Caco-2 (cell line): ENCODE measurements at regions not wholly inside any gene's neighbourhood (a gene's known extent, or its start where the extent isn't known, plus 50 kb on each side); places are given as distances from the start of the nearest gene placed in this dataset.

Source experiments
- BruUV-seq: library from RNA; stranded (reverse); fragments of 400-500 nt; replicated peaks from 2 replicates; lab custom pipeline; 2021; lab: Mats Ljungman, UMichigan
- CTCF ChIA-PET: fragments of 300-600 bp; sonication (Branson Sonifier 250); formaldehyde crosslinking; loops from one replicate; lab custom pipeline; 2022; ENCODE audit warnings: antibody characterized with exemption; lab: Charles Lee
- POLR2A ChIA-PET: fragments of 300-600 bp; sonication (Branson Sonifier 250); formaldehyde crosslinking; loops from one replicate; lab custom pipeline; 2022; ENCODE audit warnings: antibody characterized with exemption; lab: Charles Lee
- DNase-seq, 2 experiments: peaks; one replicate each; pipeline versions ENCODE4 v3.0.0 to v3.0.0-alpha.2; 2020 to 2022
- H3K27me3 ChIP-seq: replicated peaks from 2 replicates; pipeline ENCODE4 v1.6.0; 2011; ENCODE audit warnings: low read length; ENCODE audit not compliant: control insufficient read depth, insufficient read depth
- H3K36me3 ChIP-seq: 2 replicates; pipeline ENCODE4 v1.5.1; 2011; ENCODE audit warnings: low read length; ENCODE audit not compliant: control insufficient read depth, insufficient read depth
- H3K4me1 ChIP-seq: fragments of 250-450 bp; sonication (Bioruptor Pico); 2 replicates; pipeline ENCODE4 v1.5.1; 2020; ENCODE audit warnings: mild to moderate bottlenecking
- H3K4me3 ChIP-seq: 2 replicates; pipeline ENCODE4 v1.5.1; 2011; ENCODE audit warnings: low read depth, mild to moderate bottlenecking, control low read depth, low read length
- H3K9me3 ChIP-seq: fragments of 250-450 bp; sonication (Bioruptor Pico); 2 replicates; pipeline ENCODE4 v1.5.1; 2020; ENCODE audit warnings: mild to moderate bottlenecking, moderate library complexity
- H3K27ac Mint-ChIP-seq: one replicate; pipeline ENCODE4 v1.8.0; 2022; ENCODE audit warnings: mixed read lengths; ENCODE audit not compliant: unreplicated experiment
- H3K27me3 Mint-ChIP-seq: one replicate; pipeline ENCODE4 v1.8.0; 2022; ENCODE audit warnings: mixed read lengths; ENCODE audit not compliant: insufficient read depth, unreplicated experiment
- H3K36me3 Mint-ChIP-seq: one replicate; pipeline ENCODE4 v1.8.0; 2022; ENCODE audit warnings: mild to moderate bottlenecking, mixed read lengths; ENCODE audit not compliant: insufficient read depth, unreplicated experiment
- H3K4me1 Mint-ChIP-seq: one replicate; pipeline ENCODE4 v1.8.0; 2022; ENCODE audit warnings: low read depth, mixed read lengths; ENCODE audit not compliant: unreplicated experiment
- H3K4me3 Mint-ChIP-seq: one replicate; pipeline ENCODE4 v1.8.0; 2022; ENCODE audit warnings: mild to moderate bottlenecking, moderate library complexity, mixed read lengths; ENCODE audit not compliant: unreplicated experiment
- H3K9me3 Mint-ChIP-seq: one replicate; pipeline ENCODE4 v1.8.0; 2022; ENCODE audit warnings: mixed read lengths; ENCODE audit not compliant: unreplicated experiment
- CTCF ChIP-seq, 2 experiments: fragments of 200-600 bp in 1 of 2; IDR thresholded peaks; 1 replicate in 1 of 2; 2 replicates in 1 of 2; pipeline versions ENCODE4 v1.5.1 to v1.8.0; 2011 to 2022; ENCODE audit warnings: antibody characterized with exemption in 1 of 2, control low read depth in 1 of 2, inconsistent platforms in 1 of 2, low read depth in 1 of 2, low read length in 1 of 2, mild to moderate bottlenecking in 1 of 2, moderate library complexity in 1 of 2; ENCODE audit not compliant: insufficient read depth in 1 of 2, severe bottlenecking in 1 of 2, unreplicated experiment in 1 of 2
- intact Hi-C: fragments of 100-400 bp; cut with micrococcal nuclease; formaldehyde crosslinking; loops from one replicate; pipeline ENCODE4 v1.10.0; 2022; ENCODE audit not compliant: unreplicated experiment

DNA sequence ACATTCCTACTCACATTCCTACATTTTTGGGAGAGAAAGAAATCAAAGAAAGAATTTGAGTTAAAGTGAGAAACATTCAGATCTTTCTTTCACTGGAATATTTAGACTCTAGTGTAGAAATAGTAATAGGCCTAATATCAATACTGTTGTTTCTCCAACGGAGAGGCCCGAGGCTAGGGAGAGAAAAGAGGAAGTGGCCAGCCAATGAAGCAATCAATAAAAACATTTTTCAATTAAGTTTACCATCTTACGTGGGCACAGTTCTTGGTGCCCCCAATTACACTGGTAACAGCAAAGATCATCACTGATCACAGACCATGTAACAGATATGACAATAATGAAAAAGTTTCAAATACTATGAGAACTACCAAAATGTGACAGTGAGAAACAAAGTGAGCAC is 281.4 kb downstream of the GPM6A start:
- POLR2A ChIA-PET, result no interaction called here
- Histone ChIP-seq H3K27me3 (no peaks in the 10 kb centered on the region), H3K9me3 (no peaks in the 10 kb centered on the region), H3K36me3 (no peaks in the 10 kb centered on the region), H3K4me3 (no peak overlapping the region), H3K4me1 (no peaks in the 10 kb centered on the region)
- intact Hi-C loops, result loop anchor here (10.0 kb wide), 1 partner anchor 246 kb away; no protein-coding TSS in a partner anchor
- no peaks in the 10 kb centered on the region for H3K27me3 Mint-ChIP-seq
- TF ChIP-seq CTCF (IDR thresholded peaks at IDR 0.05; ENCODE audit: insufficient read depth in 1 of 2, low read depth in 1 of 2, low read length in 1 of 2, severe bottlenecking in 1 of 2, unreplicated experiment in 1 of 2), result no peak
- no peaks in the 10 kb centered on the region for H3K4me1 Mint-ChIP-seq
- no TSS peak for BruUV-seq
- no peaks in the 10 kb centered on the region for H3K36me3 Mint-ChIP-seq
- no peak overlapping the region for H3K27ac Mint-ChIP-seq
- no peak overlapping the region for H3K4me3 Mint-ChIP-seq
- H3K9me3 Mint-ChIP-seq, result no peaks in the 10 kb centered on the region
- CTCF ChIA-PET, result no interaction called here
- DNase-seq, result no peak

- no TSS peak for BruUV-seq
- H3K4me1 ChIP-seq, result no peaks in the 10 kb centered on the region
- no peaks in the 10 kb centered on the region for H3K9me3 ChIP-seq
- H3K4me1 Mint-ChIP-seq, result no peaks in the 10 kb centered on the region
- intact Hi-C loops, result loop anchor here (10.0 kb wide), 1 partner anchor 247 kb away; no protein-coding TSS in a partner anchor
- no peak for DNase-seq
- H3K27me3 Mint-ChIP-seq, result no peaks in the 10 kb centered on the region
- H3K4me3 ChIP-seq, result no peak overlapping the region
- POLR2A ChIA-PET, result no interaction called here
- CTCF ChIA-PET, result no interaction called here
- no peak for TF ChIP-seq CTCF (IDR thresholded peaks at IDR 0.05; ENCODE audit: insufficient read depth in 1 of 2, low read depth in 1 of 2, low read length in 1 of 2, severe bottlenecking in 1 of 2, unreplicated experiment in 1 of 2)
- no peak overlapping the region for H3K4me3 Mint-ChIP-seq
- H3K36me3 Mint-ChIP-seq, result no peaks in the 10 kb centered on the region
- H3K27me3 ChIP-seq, result no peaks in the 10 kb centered on the region
- no peaks in the 10 kb centered on the region for H3K36me3 ChIP-seq
- H3K27ac Mint-ChIP-seq, result no peak overlapping the region
- no peaks in the 10 kb centered on the region for H3K9me3 Mint-ChIP-seq
These were observed 280.5 kb downstream of the GPM6A start for GRCh38 chr4:175531405-175532091.

DNA sequence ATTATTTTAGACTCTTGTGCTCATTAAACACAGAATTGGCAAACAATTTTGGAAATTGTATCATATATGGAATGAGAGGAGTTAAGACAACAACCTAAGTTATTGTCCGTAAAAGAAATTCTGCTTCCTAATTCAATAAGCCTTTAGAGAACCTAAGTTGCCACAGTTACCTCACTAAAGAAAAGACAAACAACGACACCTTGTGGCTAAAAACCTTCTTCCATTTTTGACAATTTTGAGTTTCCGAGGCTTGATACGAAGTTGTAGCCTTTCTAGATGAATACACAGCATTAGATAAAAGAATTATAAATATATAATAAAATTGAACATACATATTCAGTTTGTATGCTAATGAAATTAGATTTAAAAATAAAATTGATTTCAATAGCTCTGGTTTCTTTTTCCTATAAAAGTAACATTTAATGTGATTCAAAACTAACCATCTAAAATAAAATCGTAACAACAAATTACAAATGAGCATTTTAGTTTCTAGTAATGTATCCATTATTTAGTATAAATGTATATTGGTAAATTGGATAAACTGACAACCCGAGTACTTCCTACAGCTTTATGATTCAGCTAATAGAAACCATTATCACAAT is 275.1 kb downstream of the GPM6A start:
- peak; percentile 32 to 61 for TF ChIP-seq CTCF (IDR thresholded peaks at IDR 0.05; ENCODE audit: insufficient read depth in 1 of 2, low read depth in 1 of 2, low read length in 1 of 2, severe bottlenecking in 1 of 2, unreplicated experiment in 1 of 2)
- no peaks in the 10 kb centered on the region for H3K9me3 ChIP-seq
- H3K9me3 Mint-ChIP-seq, result no peaks in the 10 kb centered on the region
- no peaks in the 10 kb centered on the region for H3K4me1 ChIP-seq
- no peak overlapping the region for H3K4me3 Mint-ChIP-seq
- H3K36me3 ChIP-seq, result no peaks in the 10 kb centered on the region
- CTCF ChIA-PET, result no interaction called here
- DNase-seq, result peak in 1 of 2 experiments; percentile 42
- no TSS peak for BruUV-seq
- no peaks in the 10 kb centered on the region for H3K4me1 Mint-ChIP-seq
- intact Hi-C loops, result loop anchor here (1.0 to 10.0 kb wide), 6 partner anchors 28 to 773 kb away; partner anchors contain the start of gene GLRA3
- H3K36me3 Mint-ChIP-seq, result no peaks in the 10 kb centered on the region
- POLR2A ChIA-PET, result no interaction called here
- no peak overlapping the region for H3K27ac Mint-ChIP-seq
- no peaks in the 10 kb centered on the region for H3K27me3 ChIP-seq
- no peaks in the 10 kb centered on the region for H3K27me3 Mint-ChIP-seq
- no peak overlapping the region for H3K4me3 ChIP-seq
